ENCODE measurements at regions not wholly inside any gene's neighbourhood (a gene's known extent, or its start where the extent isn't known, plus 50 kb on each side); places are given as distances from the start of the nearest gene placed in this dataset.

- TF ChIP-seq CTCF (IDR thresholded peaks at IDR 0.05; ENCODE audit: control extremely low read depth, extremely low read depth, low read depth, missing control alignments): no peak
- ChIA-PET CTCF (no interaction called here), POLR2A (no interaction called here)
- DNase-seq (ENCODE audit: extremely low spot score): no peak
Observed at GRCh38 chr10:113449006-113449695, 103.7 kb upstream of the HABP2 start.

GRCh38 chr10:113450046-113450804 lies 102.6 kb upstream of the HABP2 start:
- no peak for DNase-seq (ENCODE audit: extremely low spot score)
- ChIA-PET POLR2A (no interaction called here), CTCF (interaction anchor here (0.8 kb wide), 1 partner anchor 17 kb away, joined by 3 read pairs; no protein-coding TSS in a partner anchor)
- TF ChIP-seq CTCF (IDR thresholded peaks at IDR 0.05; ENCODE audit: control extremely low read depth, extremely low read depth, low read depth, missing control alignments): no peak

- ChIA-PET POLR2A (no interaction called here), CTCF (interaction anchor here (0.8 kb wide), 1 partner anchor 17 kb away, joined by 3 read pairs; no protein-coding TSS in a partner anchor)
- no peak for TF ChIP-seq CTCF (IDR thresholded peaks at IDR 0.05; ENCODE audit: control extremely low read depth, extremely low read depth, low read depth, missing control alignments)
- no peak for DNase-seq (ENCODE audit: extremely low spot score)
Observed at GRCh38 chr10:113450906-113451305, 101.9 kb upstream of the HABP2 start.

- POLR2A ChIA-PET: no interaction called here
- CTCF ChIA-PET: interaction anchor here (0.8 to 2.5 kb wide), 2 partner anchors 9 to 37 kb away, joined by 3 to 9 read pairs; no protein-coding TSS in a partner anchor
Observed at GRCh38 chr10:113452146-113452845, 100.6 kb upstream of the HABP2 start.

GRCh38 chr10:113453351-113453750 lies 99.5 kb upstream of the HABP2 start:
- POLR2A ChIA-PET: no interaction called here
- no peak for DNase-seq (ENCODE audit: extremely low spot score)
- CTCF ChIA-PET: interaction anchor here (0.8 to 2.5 kb wide), 6 partner anchors 9 to 977 kb away, joined by 3 to 9 read pairs (median 3); no protein-coding TSS in a partner anchor
- TF ChIP-seq CTCF (IDR thresholded peaks at IDR 0.05; ENCODE audit: control extremely low read depth, extremely low read depth, low read depth, missing control alignments): no peak

More at GRCh38 chr10:113452146-113452845, 100.6 kb upstream of the HABP2 start:
- DNase-seq (ENCODE audit: extremely low spot score): no peak
- no peak for TF ChIP-seq CTCF (IDR thresholded peaks at IDR 0.05; ENCODE audit: control extremely low read depth, extremely low read depth, low read depth, missing control alignments)

GRCh38 chr10:113454341-113455061 lies 98.4 kb upstream of the HABP2 start:
- TF ChIP-seq CTCF (IDR thresholded peaks at IDR 0.05; ENCODE audit: control extremely low read depth, extremely low read depth, low read depth, missing control alignments): peak; percentile 63
- POLR2A ChIA-PET: no interaction called here
- CTCF ChIA-PET: interaction anchor here (0.7 to 2.5 kb wide), 11 partner anchors 8 to 980 kb away, joined by 3 to 9 read pairs (median 3); no protein-coding TSS in a partner anchor
- DNase-seq (ENCODE audit: extremely low spot score): peak; percentile 46
